NCI-H2029 treated with DMSO at 0.1 percent for 48 hours (cell line): ENCODE measurements at regions not wholly inside any gene's neighbourhood (a gene's known extent, or its start where the extent isn't known, plus 50 kb on each side); places are given as distances from the start of the nearest gene placed in this dataset.

ENCODE experiments used
- DNase-seq: peaks from one replicate; lab custom pipeline; 2025; lab: John Stamatoyannopoulos, UW

- DNase-seq, result no peak
Measured at GRCh38 chr4:151610229-151610628, 150.6 kb downstream of the GATB start.

DNA sequence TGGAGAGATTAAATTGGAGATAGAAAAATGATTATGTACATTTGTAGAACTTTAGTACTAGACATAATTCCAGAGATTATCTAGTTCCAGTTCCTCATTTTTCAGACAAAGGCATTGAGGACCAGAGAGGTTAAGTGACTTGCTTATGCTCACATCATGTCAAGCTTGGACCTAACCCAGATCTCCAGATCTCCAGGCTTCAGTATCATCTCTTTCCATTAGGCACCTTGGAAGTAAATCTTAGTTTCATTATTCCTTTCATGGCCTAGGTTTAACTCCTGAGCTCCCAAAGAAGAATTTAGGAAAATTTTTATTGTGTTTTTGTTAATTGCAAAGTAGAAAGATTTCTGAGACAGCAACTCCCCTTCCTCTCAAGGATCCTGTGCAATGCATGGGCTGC is 148.8 kb downstream of the GATB start:
- DNase-seq, result no peak

- DNase-seq, result no peak
Measured at GRCh38 chr4:151613290-151613689, 147.5 kb downstream of the GATB start.

GRCh38 chr4:151614561-151614960 is 146.2 kb downstream of the GATB start:
- no peak for DNase-seq

GRCh38 chr4:151618858-151619257 is 141.9 kb downstream of the GATB start:
- DNase-seq, result no peak

DNA sequence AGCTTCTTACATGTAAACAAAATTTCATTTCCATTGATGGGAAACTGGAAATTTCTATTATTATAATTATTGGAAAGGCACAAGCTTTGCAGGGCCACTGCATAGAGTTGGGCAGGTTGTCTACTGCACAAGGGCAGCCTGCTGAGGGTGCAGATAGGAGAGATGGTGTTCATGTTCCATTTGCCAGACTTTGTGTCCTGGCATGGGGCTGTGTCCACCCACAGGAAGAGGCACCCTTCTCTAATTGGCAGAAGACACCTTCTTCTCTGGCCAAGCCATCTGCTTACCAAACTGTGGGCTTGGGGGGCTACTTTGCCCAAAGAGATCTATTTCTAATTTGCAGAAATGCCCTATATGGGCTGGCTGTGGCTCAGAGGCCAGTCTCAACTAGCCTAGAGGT is 140.7 kb downstream of the GATB start:
- DNase-seq, result no peak
